ENCODE measurements at regions not wholly inside any gene's neighbourhood (a gene's known extent, or its start where the extent isn't known, plus 50 kb on each side); places are given as distances from the start of the nearest gene placed in this dataset.

- H3K36me3 Mint-ChIP-seq (ENCODE audit: low read depth), result no peaks in the 10 kb centered on the region
- DNase-seq (no peak), ATAC-seq (ENCODE audit: low read depth) (no peak)
- ChIA-PET CTCF (no interaction called here), POLR2A (no interaction called here)
- intact Hi-C loops (cut with micrococcal nuclease), result no loop called here
- H3K4me3 Mint-ChIP-seq, result no peak overlapping the region
- H3K27me3 Mint-ChIP-seq, result peaks cover 2% of the 10 kb centered on the region
- TF ChIP-seq CTCF (IDR thresholded peaks at IDR 0.05), result no peak
- H3K27ac Mint-ChIP-seq, result no peak overlapping the region
- peaks cover 3% of the 10 kb centered on the region for H3K9me3 Mint-ChIP-seq
- H3K4me1 Mint-ChIP-seq, result no peaks in the 10 kb centered on the region
These were observed 252.3 kb downstream of the CYRIA start for GRCh38 chr2:16413285-16413684.

- H3K4me1 Mint-ChIP-seq, result no peaks in the 10 kb centered on the region
- no peak overlapping the region for H3K4me3 Mint-ChIP-seq
- ATAC-seq (ENCODE audit: low read depth), result no peak
- peaks cover 2% of the 10 kb centered on the region for H3K27me3 Mint-ChIP-seq
- intact Hi-C loops (cut with micrococcal nuclease), result no loop called here
- CTCF ChIA-PET, result no interaction called here
- H3K36me3 Mint-ChIP-seq (ENCODE audit: low read depth), result no peaks in the 10 kb centered on the region
- H3K27ac Mint-ChIP-seq, result no peak overlapping the region
- peaks cover 3% of the 10 kb centered on the region for H3K9me3 Mint-ChIP-seq
- no peak for DNase-seq
- TF ChIP-seq CTCF (IDR thresholded peaks at IDR 0.05), result no peak
- POLR2A ChIA-PET, result no interaction called here
These were observed 253.2 kb downstream of the CYRIA start for GRCh38 chr2:16412321-16413030.

- H3K27ac Mint-ChIP-seq, result no peak overlapping the region
- H3K4me1 Mint-ChIP-seq, result no peaks in the 10 kb centered on the region
- no peak overlapping the region for H3K4me3 Mint-ChIP-seq
- peaks cover 3% of the 10 kb centered on the region for H3K9me3 Mint-ChIP-seq
- intact Hi-C loops (cut with micrococcal nuclease), result no loop called here
- ChIA-PET POLR2A (no interaction called here), CTCF (no interaction called here)
- H3K36me3 Mint-ChIP-seq (ENCODE audit: low read depth), result no peaks in the 10 kb centered on the region
- ATAC-seq (ENCODE audit: low read depth) (no peak), DNase-seq (no peak)
- TF ChIP-seq CTCF (IDR thresholded peaks at IDR 0.05), result no peak
- H3K27me3 Mint-ChIP-seq, result no peaks in the 10 kb centered on the region
These were observed 253.8 kb downstream of the CYRIA start for GRCh38 chr2:16411788-16412187.

GRCh38 chr2:16409849-16410248 is 255.8 kb downstream of the CYRIA start:
- Mint-ChIP-seq H3K4me1 (no peaks in the 10 kb centered on the region), H3K27me3 (no peaks in the 10 kb centered on the region), H3K36me3 (ENCODE audit: low read depth) (no peaks in the 10 kb centered on the region), H3K4me3 (no peak overlapping the region), H3K27ac (no peak overlapping the region), H3K9me3 (no peaks in the 10 kb centered on the region)
- DNase-seq (no peak), ATAC-seq (ENCODE audit: low read depth) (no peak)
- no peak for TF ChIP-seq CTCF (IDR thresholded peaks at IDR 0.05)
- intact Hi-C loops (cut with micrococcal nuclease), result no loop called here
- ChIA-PET CTCF (no interaction called here), POLR2A (no interaction called here)

GRCh38 chr2:16409006-16409390 is 256.6 kb downstream of the CYRIA start:
- H3K36me3 Mint-ChIP-seq (ENCODE audit: low read depth), result no peaks in the 10 kb centered on the region
- no peaks in the 10 kb centered on the region for H3K4me1 Mint-ChIP-seq
- no peak overlapping the region for H3K4me3 Mint-ChIP-seq
- ChIA-PET POLR2A (no interaction called here), CTCF (no interaction called here)
- no peak for TF ChIP-seq CTCF (IDR thresholded peaks at IDR 0.05)
- H3K9me3 Mint-ChIP-seq, result no peaks in the 10 kb centered on the region
- no peaks in the 10 kb centered on the region for H3K27me3 Mint-ChIP-seq
- intact Hi-C loops (cut with micrococcal nuclease), result no loop called here
- DNase-seq, result no peak
- no peak for ATAC-seq (ENCODE audit: low read depth)
- no peak overlapping the region for H3K27ac Mint-ChIP-seq

Measured in activated B cell treated with CpG ODN at 0.5 μM for 24 hours (primary cell).